ENCODE measurements at regions not wholly inside any gene's neighbourhood (a gene's known extent, or its start where the extent isn't known, plus 50 kb on each side); places are given as distances from the start of the nearest gene placed in this dataset.

- DNase-seq, result no peak
These were observed 105.4 kb upstream of the MED13L start for GRCh38 chr12:116382686-116383530.

GRCh38 chr12:116384175-116384574 lies 106.7 kb upstream of the MED13L start:
- no peak for DNase-seq

DNA sequence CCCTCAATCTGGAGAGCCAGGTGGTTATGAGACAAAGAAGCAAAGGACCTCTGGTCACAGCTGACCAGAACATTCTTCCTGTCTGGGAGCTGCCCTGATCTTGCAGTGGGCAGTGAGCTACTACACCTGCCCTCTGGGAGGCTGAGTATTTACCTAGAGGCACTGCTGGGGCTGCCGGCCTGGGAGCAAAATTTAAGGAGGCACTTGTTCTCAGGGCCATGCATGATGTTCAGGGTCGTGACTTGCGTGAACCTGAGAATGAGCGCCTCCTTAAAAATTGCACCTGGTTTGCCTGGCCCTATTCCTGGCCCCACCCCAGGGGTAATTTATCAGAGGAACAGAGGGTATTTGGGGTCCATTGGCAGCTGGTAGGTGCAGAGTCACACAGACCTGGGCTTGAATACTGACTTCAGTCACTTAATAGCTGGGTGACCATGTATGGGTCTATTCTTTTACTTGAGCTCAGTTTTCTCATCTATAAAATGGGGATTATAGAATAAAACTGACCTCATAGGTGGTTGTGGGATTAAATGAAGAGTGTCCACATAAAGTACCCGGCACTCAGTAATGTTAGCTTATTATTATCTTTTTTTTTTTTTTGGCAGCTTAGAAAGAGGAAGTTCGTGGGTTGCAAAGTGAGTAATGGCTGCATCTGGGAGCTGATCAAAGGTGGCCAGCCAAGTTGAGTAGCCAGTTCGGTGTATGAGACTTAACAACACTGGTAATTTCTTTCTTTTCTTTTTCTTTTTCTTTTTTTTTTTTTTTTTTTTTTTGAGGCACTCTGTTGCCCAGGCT lies 107.4 kb upstream of the MED13L start:
- no peak for DNase-seq

- DNase-seq, result no peak
These were observed 108.2 kb upstream of the MED13L start for GRCh38 chr12:116385486-116386217.

DNA sequence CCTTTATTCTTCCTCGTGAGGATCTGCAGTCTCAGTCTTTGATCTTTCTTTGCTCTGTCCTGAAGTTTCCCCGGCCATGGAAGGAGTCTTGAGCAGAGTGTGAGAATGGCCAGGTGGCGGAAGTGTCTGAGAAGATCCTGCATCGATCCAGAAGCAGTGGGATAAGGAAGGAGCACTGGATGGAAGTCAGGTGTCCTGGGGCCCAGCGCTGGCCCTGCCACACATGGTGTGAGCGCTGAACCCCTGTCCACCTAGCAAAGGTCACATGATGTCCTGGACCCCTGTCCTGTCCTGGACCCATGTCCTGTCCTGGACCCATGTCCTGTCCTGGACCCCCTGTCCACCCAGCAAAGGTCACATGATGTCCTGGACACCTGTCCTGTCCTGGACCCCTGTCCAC lies 111.8 kb upstream of the MED13L start:
- DNase-seq, result no peak

DNA sequence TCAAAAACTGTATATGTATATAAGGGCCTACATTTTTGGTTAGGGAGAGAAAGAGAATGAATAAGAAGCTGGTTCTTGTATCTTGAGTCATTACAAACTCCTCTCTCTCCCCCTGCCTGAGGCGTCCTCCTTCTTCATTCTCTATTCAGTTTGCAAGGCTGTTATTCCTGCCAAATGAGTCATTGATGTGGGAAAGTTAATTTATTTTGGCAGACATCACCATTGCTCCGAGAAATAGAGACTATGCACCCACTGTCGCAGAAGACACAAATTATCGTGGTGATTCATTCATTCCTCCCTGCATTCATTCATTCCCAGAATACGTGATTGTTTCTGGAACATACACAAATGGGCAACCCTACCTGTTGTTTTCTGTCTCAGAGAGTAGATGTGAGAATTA lies 112.5 kb upstream of the MED13L start:
- DNase-seq, result no peak

- no peak for DNase-seq
These were observed 113.2 kb upstream of the MED13L start for GRCh38 chr12:116390401-116391335.

DNA sequence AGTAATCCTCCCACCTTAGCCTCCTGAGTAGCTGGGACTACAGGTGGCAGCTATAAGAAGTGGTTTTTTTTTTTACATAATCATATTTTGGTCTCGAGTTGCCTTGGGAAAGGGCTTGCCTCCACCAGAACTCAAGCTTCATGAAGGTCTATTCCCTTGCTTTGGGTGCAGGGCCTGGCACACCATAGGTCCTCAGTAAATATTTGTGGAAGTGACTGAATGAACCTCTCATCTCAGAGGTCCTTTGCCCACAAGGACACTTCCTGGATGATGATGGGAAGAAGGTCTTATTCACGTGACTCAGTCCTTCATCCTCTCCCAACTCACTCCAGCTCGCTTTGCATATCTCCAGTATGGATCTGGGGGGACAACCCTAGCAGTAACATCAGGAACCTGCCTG lies 114.0 kb upstream of the MED13L start:
- no peak for DNase-seq

- no peak for DNase-seq
These were observed 114.6 kb upstream of the MED13L start for GRCh38 chr12:116392061-116392460.

DNA sequence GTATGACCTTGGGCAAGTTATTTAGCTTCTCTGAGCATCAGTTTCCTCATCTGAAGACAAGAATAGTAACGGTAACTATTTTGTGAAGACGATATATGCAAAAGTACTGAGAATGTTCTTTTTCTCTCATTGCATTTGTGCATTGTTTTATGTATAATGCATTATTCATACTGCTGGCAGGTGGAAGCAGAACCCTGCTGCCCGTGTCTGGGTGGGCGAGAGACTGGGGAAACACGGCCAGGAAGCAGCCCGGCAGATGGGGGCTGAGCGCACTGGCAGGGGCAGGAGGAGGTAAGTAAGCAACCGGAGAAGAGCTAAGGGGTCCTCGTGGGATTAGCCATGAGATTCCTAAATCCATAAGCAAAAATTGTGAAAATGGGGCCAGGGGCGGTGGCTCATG lies 115.8 kb upstream of the MED13L start:
- DNase-seq, result no peak

DNA sequence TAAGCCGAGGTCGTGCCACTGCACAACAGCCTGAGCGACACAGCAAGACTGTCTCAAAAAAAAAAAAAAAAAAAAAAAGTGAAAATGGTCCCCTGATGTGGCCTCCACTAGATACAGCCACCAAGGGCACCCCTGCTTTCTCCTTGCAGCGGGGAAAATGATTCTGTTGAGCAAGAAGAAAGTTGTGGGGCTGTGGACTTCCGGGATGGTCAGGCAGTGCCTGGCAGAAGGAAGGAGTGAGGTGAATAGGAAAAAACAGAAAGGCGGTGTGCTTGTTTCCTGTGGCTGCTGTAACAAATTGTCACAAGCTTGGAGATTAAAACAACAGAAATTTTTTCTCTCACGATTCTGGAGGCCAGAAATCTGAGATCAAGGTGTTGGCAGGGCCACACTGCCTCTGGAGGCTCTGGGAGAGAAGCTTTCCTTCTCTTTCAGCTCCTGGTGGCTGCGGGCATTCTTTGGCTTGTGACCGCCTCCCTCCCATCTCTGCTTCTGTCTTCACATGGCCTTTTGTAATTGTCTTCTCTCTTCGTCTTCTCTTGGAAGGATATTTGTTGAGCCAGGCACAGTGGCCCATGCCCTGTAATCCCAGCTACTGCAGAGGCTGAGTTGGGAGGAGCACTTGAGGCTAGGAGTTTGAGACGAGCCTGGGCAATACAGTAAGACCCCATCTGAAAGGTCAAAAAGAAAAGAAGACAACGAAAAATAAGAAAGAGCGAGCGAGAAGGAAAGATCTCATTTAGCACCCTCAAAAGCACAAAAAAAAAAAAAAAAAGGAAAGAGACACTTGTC lies 116.6 kb upstream of the MED13L start:
- DNase-seq, result no peak

DNA sequence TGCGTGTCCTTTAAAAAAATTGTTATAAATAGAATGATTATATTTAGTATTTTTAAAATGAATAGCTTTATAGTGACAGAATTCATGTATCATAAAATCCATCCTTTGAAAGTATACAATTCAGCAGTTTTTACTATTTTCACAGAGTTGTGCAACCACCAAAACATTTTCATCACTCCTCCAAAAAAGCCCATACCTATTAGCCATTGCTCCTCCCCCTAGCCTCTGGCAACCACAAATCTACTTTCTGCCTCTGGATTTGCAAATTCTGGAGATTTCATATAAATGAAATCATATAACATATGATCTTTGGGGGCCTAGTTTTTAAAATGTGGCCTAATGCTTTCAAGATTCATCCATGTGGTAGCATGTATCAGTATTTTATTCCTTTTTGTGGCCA lies 117.9 kb upstream of the MED13L start:
- DNase-seq, result no peak

GRCh38 chr12:116397148-116397547 lies 119.7 kb upstream of the MED13L start:
- DNase-seq, result no peak

GRCh38 chr12:116398193-116398592 lies 120.7 kb upstream of the MED13L start:
- no peak for DNase-seq

DNA sequence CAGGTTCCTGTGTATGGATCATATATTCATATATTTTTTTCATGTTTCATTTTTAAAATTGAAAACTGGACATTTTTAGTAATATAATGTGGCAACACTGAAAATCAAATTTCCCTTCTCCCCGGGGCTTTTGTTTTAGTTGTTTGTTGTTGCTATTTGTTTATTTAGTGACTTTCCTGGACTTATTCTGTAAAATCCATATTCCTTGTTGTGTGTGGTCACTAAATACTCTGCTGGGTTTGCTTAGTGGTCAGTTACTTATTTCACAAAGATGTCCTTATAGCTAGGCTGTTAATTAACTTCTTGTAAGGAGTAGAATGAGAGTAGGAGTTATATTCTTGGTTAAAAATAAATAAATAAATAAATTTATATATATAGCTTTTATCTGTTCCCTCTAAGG lies 121.6 kb upstream of the MED13L start:
- no peak for DNase-seq

DNA sequence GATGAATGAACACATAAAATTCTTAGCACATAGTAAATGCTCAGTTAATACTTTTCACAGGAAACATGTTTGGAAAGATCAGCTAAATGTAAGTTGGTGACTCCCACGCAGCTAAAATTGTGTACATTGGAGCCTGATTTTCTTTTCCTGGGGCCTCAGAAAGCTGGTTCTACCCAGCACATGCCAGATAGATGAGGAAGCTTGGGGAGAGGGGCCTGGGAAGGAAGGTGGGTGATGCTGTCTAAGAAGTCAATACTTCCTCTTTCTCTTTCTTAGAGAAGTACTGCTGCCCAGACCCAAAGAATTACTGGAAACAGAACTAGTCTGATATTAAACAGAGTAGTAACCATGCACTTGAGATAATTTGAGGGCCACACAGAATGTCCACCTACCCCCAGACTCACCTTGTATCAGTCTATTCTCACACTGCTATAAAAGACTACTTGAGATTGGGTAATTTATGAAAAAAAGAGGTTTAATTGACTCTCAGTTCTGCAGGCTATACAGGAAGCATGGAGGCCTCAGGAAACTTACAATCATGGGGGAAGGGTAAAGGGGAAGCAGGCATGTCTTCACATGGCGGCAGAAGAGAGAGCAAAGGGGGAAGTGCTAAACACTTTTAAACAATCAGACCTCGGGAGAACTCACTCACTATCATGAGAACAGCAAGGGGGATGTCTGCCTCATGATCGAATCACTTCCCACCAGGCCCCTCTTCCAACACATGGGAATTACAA lies 123.3 kb upstream of the MED13L start:
- DNase-seq, result no peak

DNA sequence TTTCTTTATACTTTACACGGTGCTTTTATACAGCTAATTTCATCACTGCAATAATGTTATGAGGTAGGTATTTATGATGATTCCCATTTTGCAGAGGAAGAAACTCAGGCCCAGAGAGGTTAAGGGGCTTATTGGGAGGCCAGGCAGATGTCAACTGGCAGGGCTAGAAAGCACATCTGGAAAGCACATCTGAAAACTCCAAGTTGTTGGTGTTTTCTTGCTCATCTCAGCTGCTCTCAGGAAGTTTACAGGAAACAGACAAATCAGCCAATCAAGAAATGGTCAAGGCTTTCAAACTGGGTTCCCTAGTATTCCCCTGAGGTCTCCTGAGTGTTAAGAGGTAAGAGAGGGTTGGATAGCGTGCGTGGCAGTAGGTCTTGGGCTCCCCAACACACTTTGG lies 124.1 kb upstream of the MED13L start:
- no peak for DNase-seq

- DNase-seq, result no peak
These were observed 124.9 kb upstream of the MED13L start for GRCh38 chr12:116402163-116402939.

DNA sequence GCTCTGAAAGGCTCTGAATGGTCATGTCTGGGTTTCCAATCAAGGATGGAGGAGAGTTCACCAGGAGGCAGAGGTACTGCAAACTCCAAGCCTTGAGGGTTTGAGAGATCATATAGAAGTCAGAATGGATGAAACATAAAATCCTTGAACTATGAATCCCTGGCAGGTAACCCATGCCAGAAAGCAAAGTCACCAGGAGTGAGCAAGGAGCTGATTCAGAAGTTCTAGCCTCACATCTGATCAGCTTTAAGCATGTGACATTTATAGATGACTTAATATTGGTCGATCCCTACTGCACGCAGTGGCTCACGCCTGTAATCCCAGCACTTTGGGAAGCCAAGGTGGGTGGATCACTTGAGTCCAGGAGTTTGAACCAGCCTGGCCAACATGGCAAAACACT lies 126.1 kb upstream of the MED13L start:
- no peak for DNase-seq

- no peak for DNase-seq
These were observed 126.8 kb upstream of the MED13L start for GRCh38 chr12:116404247-116404646.
